Colonic mucosa (tissue), 4 donors: ENCODE measurements at regions not wholly inside any gene's neighbourhood (a gene's known extent, or its start where the extent isn't known, plus 50 kb on each side); places are given as distances from the start of the nearest gene placed in this dataset.

ENCODE experiments used
- DNase-seq: peaks from one replicate; pipeline ENCODE4 v3.0.0-alpha.2; 2020
- H3K27ac ChIP-seq: fragments of 200-600 bp; one replicate; pipeline ENCODE4 v1.8.0; 2021
- H3K27me3 ChIP-seq: fragments of 200-600 bp; one replicate; pipeline ENCODE4 v1.8.0; 2021
- H3K36me3 ChIP-seq: fragments of 200-600 bp; one replicate; pipeline ENCODE4 v1.8.0; 2021
- H3K4me1 ChIP-seq: fragments of 200-600 bp; one replicate; pipeline ENCODE4 v1.8.0; 2021; ENCODE audit warnings: mild to moderate bottlenecking
- H3K4me3 ChIP-seq: fragments of 200-600 bp; one replicate; pipeline ENCODE4 v1.8.0; 2021
- H3K9ac ChIP-seq, 2 donors: one replicate each; pipeline ENCODE4 v1.7.0; 2013; ENCODE audit warnings: control low read depth in 2 of 2, low read depth in 2 of 2, low read length in 2 of 2
- H3K9me3 ChIP-seq: fragments of 200-600 bp; one replicate; pipeline ENCODE4 v1.8.0; 2021
- CTCF ChIP-seq: fragments of 200-600 bp; IDR thresholded peaks from one replicate; pipeline ENCODE4 v1.8.0; 2022; ENCODE audit warnings: antibody characterized with exemption, mild to moderate bottlenecking
- intact Hi-C: fragments of 100-400 bp; cut with DNase I; formaldehyde crosslinking; loops from one replicate; pipeline ENCODE4 v1.14.1; 2022
- donor health status: healthy.
- donor health status: DM: no; HTN: no; CAD: no.
- donor health status: DM: no; HTN: no; CAD: no.

DNA sequence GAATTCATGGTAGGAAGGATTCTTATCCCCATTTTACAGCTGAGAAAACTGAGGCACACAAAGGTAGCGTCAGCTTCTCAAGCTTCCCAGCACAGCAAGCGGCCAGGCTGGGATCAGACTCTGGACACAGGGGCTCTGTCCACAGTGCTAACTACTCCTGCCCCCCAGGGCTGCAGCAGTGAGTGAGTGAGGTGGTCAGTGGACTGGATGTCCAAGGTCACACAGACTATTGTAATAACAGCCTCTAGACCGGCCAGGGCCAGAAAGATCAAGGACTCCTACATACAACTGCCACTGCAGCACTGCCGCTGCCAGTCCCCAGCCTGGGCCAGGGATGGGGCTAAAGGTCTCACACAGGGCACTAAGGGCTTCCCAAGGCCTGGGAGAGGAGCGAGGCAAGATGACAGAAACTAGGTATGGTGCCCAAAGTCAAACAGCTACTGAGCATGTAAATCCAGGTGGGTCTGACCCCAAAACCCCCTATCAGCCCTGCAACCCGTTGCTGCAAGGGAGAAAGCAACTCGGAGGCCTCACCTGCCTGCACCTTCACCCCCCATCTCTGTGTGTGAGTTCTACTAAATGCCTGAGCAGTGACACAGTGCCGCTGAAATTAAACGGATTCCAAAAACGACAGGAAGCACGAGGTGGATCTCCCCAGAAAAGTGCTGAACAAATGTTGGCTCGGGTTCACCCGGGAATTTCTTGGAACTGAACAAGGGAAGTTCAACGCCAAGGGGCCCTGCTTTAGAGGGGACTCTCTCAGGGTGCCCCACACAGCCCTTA lies 161.8 kb upstream of the GRK3 start:
- H3K4me1 ChIP-seq: no peaks in the 10 kb centered on the region
- H3K9me3 ChIP-seq: no peaks in the 10 kb centered on the region
- TF ChIP-seq CTCF: no peak
- intact Hi-C loops: no loop called here
- H3K36me3 ChIP-seq: no peaks in the 10 kb centered on the region
- H3K27ac ChIP-seq: peak overlapping the region; percentile 60
- no peaks in the 10 kb centered on the region for H3K27me3 ChIP-seq
- peak overlapping the region; percentile 55 to 89 for H3K9ac ChIP-seq
- DNase-seq: peak; percentile 50
- H3K4me3 ChIP-seq: peak overlapping the region; percentile 57

DNA sequence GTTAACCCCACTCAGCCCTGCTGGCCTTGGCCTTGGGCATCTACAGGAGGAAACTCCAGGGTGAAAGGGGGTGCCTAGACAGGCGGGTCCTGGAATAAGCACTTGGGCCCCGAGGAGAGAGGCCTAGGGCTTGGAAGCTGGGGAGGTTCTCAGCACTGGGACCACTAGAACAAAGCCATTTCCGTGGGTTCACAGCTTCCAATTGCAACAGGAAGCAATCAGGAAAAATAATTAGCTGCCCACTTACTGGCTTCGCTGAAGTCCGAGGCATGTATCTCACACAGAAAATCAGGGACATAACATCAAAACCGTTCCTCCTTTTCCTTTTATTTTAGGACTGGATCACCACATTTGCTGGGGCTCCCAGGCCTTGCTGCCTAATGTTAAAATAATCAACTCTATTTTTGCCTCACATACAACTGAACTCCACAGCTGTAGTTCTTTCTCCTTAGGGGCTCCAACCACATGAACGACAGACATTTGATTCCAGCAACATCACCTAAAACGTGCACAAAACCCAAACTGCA lies 161.1 kb upstream of the GRK3 start:
- H3K9ac ChIP-seq: peak overlapping the region; percentile 89 to 91
- no peak for DNase-seq
- H3K36me3 ChIP-seq: no peaks in the 10 kb centered on the region
- H3K9me3 ChIP-seq: no peaks in the 10 kb centered on the region
- peak overlapping the region; percentile 60 for H3K27ac ChIP-seq
- no peaks in the 10 kb centered on the region for H3K27me3 ChIP-seq
- H3K4me3 ChIP-seq: peak overlapping the region; percentile 57
- no peak for TF ChIP-seq CTCF
- intact Hi-C loops: no loop called here
- H3K4me1 ChIP-seq: no peaks in the 10 kb centered on the region

DNA sequence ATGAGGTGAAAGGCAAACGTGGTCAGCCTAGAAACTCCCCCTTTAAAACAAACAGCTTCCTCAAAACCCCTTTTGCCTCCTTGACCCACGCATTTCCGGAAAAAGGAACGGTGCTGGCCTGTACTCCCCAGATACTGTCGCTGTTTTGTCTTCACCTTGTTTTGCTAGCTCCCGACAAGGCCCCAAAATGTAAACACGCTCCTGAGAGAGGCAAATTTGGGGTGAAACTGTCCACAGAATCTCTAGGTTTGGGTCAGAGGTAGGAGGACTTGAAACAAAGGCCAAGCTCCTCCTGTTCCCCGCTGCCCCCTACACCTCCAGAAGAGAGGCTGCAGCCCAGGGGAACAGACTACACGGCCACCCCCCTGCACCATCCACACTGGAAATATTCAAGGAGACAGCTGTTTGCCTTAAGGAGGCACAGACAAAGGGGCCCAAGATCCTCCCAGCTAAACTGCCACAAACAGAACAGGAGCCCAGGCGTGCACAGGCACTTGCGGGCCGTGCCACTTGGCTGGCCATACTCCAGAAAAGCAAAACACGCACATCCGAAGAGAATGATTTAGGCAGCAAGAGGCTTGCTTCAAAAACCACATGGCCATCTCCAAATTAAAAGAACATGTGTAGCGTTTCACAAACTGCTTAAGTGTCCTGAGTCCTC lies 160.5 kb upstream of the GRK3 start:
- peak; percentile 47 for DNase-seq
- Histone ChIP-seq H3K36me3 (no peaks in the 10 kb centered on the region), H3K27me3 (no peaks in the 10 kb centered on the region), H3K9ac (peak overlapping the region; percentile 89 to 91), H3K4me1 (no peaks in the 10 kb centered on the region), H3K27ac (peak overlapping the region; percentile 60), H3K9me3 (no peaks in the 10 kb centered on the region), H3K4me3 (peak overlapping the region; percentile 57)
- no peak for TF ChIP-seq CTCF
- intact Hi-C loops: no loop called here

- Histone ChIP-seq H3K36me3 (no peaks in the 10 kb centered on the region), H3K9me3 (no peaks in the 10 kb centered on the region), H3K9ac (peak overlapping the region; percentile 89 to 91), H3K27me3 (no peaks in the 10 kb centered on the region), H3K27ac (peak overlapping the region; percentile 60), H3K4me3 (peak overlapping the region; percentile 57), H3K4me1 (no peaks in the 10 kb centered on the region)
- intact Hi-C loops: no loop called here
- no peak for TF ChIP-seq CTCF
- no peak for DNase-seq
These were observed 159.9 kb upstream of the GRK3 start for GRCh38 chr22:25404556-25404927.

DNA sequence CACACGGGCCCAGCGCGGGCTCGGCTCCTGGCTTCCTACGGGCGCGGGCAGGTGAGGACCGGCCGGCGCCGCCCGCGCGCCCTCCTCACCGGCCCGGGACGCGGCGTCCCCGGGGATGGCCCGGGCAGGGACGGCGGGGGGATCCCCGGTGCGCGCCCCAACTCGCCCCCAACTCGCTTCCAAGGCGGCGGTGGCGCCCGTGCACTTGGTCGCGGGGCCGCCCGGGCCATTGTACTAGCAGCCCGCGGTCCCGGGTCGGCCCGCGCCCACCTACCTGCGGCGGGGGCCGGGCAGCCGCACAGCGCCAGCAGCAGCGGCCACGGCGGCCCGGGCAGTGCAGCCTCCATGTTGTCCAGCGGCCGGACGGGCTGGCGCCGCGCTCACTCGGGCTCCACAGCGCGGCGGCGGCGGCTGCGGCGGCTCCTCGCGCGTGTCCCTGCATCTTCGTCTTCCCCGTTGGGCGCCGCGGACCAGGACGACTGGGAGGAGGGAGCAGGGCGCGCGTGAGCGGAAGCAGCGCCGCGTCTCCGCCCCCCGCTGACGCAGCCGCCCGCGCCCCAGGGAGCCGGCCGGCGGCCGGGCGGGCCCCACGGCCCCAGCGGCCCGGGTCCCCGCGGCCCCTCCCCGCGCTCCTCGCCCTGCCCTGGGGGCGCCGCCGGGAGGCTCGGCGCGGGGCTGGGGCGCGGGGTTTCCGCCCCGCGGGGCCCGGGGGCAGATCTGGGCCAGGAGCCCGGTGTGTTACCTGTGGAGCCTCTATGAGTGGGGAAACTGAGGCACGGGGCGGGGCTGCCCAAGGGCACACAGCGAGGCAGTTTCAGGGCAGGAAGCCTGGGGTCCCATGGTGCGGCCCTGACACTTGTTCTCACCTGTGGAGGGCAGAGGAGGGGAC lies 159.3 kb upstream of the GRK3 start:
- Histone ChIP-seq H3K27me3 (no peaks in the 10 kb centered on the region), H3K9me3 (no peaks in the 10 kb centered on the region), H3K9ac (peak overlapping the region; percentile 66 to 91), H3K4me3 (peak overlapping the region; percentile 57), H3K4me1 (no peaks in the 10 kb centered on the region), H3K27ac (peak overlapping the region; percentile 64), H3K36me3 (no peaks in the 10 kb centered on the region)
- TF ChIP-seq CTCF: no peak
- DNase-seq: peak; percentile 83
- intact Hi-C loops: no loop called here
